GM18511 (cell line): ENCODE measurements at regions not wholly inside any gene's neighbourhood (a gene's known extent, or its start where the extent isn't known, plus 50 kb on each side); places are given as distances from the start of the nearest gene placed in this dataset.

Experiments used
- ATAC-seq: cut with Tn5 transposase; IDR thresholded peaks from one replicate; pipeline ENCODE4 v1.9.1; 2021; ENCODE audit warnings: mild to moderate bottlenecking, moderate library complexity; ENCODE audit not compliant: unreplicated experiment

GRCh38 chr13:50511877-50512341, 331.6 kb downstream of the DLEU7 start:
- peak; percentile 72 for ATAC-seq

- ATAC-seq = peak; percentile 93
Observed at GRCh38 chr13:50512474-50513299, 330.8 kb downstream of the DLEU7 start.

GRCh38 chr13:50513300-50513877, 330.1 kb downstream of the DLEU7 start:
- ATAC-seq = no peak

DNA sequence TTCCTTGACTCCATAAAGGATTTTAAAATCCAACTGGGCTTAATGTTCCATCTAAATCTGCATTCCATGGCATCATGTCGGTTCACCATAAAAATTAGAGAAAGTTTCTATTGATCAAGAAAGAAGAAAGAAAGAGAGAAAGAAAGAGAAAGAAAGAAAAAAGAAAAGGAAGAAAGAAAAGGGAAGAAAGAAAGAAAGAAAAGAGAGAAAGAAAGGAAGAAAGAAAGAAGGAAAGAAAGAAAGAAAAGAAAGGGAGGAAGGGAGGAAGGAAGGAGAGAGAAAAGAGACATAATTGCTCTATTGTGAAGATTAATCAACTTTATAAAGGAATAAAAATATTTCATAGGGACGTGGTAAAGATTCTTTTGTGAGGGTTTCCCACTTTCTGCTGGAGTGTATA, 329.2 kb downstream of the DLEU7 start:
- ATAC-seq = no peak

DNA sequence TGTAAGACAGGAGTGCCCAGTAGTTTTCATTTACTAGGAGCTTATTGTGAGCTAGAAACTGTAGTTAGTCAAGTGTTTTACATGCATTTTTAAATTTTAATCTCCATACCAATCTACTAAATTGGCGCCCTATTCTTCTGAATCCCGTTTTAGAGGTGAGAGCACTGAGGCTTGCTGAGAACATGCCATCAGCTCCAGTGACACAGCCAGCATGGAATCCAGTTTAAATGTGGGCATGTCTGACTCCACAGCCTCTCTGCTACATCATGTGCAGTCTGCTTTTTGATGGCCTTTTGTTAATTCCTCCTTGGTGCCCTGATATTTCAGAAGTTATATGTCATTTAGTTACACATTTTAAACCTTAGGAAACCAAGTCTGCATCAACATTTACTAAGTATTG, 325.4 kb downstream of the DLEU7 start:
- ATAC-seq = no peak

- no peak for ATAC-seq
Observed at GRCh38 chr13:50518781-50519201, 324.7 kb downstream of the DLEU7 start.

GRCh38 chr13:50519866-50520265, 323.6 kb downstream of the DLEU7 start:
- ATAC-seq = no peak

- no peak for ATAC-seq
Observed at GRCh38 chr13:50521006-50521830, 322.3 kb downstream of the DLEU7 start.

DNA sequence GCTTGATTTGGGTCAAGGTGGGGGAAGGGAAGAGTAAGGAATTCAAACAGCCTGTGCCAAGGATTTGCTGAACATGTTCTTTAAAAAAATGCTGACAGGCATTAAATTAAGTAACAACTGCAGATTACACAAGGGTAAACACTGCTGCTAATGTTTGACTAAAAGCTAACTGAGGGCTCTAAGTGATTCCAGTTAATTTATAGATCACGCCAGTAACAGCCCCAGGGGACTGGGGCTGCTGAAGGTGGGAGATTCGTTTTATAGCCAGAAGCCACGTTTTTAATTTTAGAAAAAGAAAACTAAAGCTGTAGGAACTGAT, 321.7 kb downstream of the DLEU7 start:
- no peak for ATAC-seq

DNA sequence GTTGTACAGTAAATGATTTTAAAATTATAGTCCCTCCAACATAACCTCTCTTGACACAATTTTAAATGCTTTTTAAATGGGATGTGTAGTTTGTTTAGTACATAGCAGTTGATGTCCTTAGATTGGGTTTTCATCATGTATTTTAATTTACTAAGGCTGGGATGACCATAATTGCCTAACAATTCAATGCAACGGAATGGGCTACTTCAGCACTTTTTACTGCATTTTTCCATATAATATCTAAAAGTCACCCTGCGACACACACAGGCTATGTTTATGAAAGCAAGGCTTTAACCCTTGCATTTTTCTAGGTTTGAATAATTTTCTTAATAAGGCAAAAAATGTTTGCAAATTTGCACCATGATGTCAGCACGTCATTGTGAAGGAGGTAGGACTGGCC, 321.0 kb downstream of the DLEU7 start:
- no peak for ATAC-seq

GRCh38 chr13:50523307-50523706, 320.2 kb downstream of the DLEU7 start:
- no peak for ATAC-seq

DNA sequence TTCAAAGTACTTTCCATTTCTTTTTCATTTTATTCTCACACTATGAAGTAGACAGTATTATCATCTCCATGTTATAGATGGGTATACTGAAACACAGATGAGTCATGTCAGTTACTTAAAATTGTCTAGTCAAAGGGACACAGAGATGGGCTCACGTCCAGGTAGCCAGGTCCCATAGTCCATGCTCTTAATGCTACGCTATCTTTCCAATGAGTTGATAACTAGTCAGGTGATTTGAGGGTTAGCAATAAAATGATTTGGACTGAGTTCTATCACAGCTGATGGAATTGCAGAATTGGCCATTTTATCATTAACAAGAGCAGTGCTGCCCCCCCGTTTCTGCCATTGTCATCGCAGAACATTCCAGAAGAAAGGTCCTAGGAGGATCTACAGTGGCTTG, 318.9 kb downstream of the DLEU7 start:
- no peak for ATAC-seq

DNA sequence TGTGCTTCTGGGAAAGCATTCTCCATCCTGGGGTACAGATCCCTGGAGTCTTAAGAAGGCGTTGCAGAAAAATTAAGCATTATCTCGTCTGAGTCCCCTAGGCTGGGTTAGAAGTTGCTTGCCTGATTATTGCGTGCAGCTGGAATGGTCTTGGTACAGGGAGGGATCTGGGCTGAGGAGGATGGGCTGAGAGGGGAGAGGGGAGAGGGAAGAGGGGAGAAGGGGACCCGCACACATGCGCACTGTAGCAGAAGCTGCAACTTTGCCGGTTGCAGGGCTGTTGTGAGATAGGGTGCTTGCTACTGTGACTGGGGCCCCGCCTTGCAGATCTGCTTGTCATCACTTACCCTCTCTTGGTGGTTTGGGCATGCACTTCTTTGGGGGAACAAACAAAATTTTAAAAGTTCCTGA, 316.8 kb downstream of the DLEU7 start:
- ATAC-seq = no peak

GRCh38 chr13:50527188-50527587, 316.3 kb downstream of the DLEU7 start:
- no peak for ATAC-seq

- no peak for ATAC-seq
Observed at GRCh38 chr13:50527612-50528509, 315.6 kb downstream of the DLEU7 start.

GRCh38 chr13:50529154-50529882, 314.2 kb downstream of the DLEU7 start:
- no peak for ATAC-seq

DNA sequence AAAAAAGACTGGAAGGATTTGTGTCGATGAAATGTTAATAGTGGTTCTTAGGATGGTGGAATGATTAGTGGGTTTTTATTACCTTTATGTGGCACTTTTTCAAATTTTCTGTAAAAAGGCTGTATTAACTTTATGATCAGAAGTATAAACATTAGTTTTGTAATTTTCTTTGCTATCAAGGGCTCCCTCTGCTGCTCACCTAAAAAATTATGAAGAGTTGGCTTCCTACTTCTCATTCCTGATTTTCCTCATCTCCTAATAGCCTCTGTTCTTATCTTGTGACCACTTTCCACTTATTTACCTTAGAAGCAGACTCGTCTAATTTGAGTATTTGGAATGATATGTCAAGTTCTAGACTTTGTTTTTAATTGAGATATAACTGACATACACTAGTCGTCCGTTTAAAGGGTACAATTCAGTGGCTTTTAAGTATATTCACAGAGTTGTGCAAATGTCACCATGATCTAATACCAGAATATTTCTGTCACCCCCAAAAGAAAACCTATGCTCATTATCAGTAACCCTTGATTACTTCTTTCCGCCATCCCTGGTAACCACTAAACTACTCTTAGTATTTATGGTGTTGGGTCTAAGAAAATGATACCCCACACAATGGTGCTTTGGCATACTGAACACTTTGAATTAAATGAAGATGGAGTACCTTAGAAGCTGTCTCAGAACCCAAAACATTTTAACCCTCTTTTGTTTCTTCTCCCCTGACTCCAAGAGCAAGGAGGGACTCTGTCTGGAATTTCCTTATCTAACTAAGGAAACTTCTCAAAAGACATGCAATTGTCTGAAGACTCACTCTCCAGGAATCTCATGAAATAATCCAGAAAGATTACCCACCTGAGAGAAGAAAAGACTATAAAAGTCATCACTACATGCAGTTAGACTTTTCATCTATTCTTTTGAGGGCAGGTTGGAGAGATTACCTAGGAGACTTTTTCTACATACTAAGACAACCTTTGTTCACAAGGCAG, 311.3 kb downstream of the DLEU7 start:
- no peak for ATAC-seq

DNA sequence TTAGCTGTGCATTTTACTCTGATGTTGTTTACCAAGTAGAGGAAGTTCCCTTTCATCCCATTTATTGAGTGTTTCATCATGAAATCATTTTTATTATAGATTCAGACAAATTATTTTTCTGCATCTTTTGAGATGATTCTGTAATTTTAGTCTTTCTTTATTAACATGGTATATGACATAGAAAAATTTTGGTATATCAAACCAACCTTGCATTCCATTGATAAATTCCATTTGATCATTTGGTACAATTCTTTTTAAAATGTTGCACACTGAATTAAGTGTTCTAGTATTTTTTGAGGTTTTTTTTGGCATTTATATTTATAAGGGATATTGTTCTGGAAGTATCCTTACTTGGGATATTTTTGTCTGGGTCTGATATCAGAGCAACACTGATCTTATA, 308.4 kb downstream of the DLEU7 start:
- no peak for ATAC-seq

DNA sequence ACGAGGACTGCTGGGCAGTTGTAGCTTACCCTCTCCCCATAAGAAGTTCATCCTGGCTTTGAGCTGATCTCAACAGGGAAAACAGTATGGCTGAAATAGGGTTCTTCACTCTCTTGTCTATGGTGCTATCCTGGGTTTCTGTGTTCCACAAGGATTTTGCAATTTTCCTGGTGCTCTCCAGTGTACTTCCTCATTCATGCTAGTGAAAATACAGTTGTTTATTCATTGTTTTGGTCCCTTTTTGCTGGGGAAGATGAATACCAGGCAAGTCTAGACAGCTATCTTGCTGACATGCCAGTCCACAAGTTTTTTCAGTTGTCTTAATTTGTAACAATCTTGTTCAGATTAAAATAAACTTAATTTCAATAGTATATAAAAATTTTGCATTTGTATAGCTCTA, 306.5 kb downstream of the DLEU7 start:
- ATAC-seq = no peak
